H1 (cell line): ENCODE measurements at regions not wholly inside any gene's neighbourhood (a gene's known extent, or its start where the extent isn't known, plus 50 kb on each side); places are given as distances from the start of the nearest gene placed in this dataset.

Experiments used
- CTCF ChIP-seq, 3 experiments: IDR thresholded peaks; 1 replicate in 2 of 3; 2 replicates in 1 of 3; pipeline versions ENCODE4 v1.5.1 to v1.6.1; 2011; ENCODE audit warnings: low read length in 3 of 3, mild to moderate bottlenecking in 3 of 3, inconsistent platforms in 2 of 3, low read depth in 1 of 3, moderate library complexity in 1 of 3; ENCODE audit not compliant: insufficient read depth in 1 of 3; ENCODE audit errors: control extremely low read depth in 1 of 3

- TF ChIP-seq CTCF (IDR thresholded peaks at IDR 0.05; ENCODE audit: control extremely low read depth in 1 of 3, insufficient read depth in 1 of 3, low read depth in 1 of 3, low read length in 3 of 3): no peak
- TF ChIP-seq, all 59 proteins: peak for 0
Measured at GRCh38 chr2:128607440-128607839, 288.8 kb upstream of the HS6ST1 start (continued).
